ENCODE measurements at regions not wholly inside any gene's neighbourhood (a gene's known extent, or its start where the extent isn't known, plus 50 kb on each side); places are given as distances from the start of the nearest gene placed in this dataset.

DNA sequence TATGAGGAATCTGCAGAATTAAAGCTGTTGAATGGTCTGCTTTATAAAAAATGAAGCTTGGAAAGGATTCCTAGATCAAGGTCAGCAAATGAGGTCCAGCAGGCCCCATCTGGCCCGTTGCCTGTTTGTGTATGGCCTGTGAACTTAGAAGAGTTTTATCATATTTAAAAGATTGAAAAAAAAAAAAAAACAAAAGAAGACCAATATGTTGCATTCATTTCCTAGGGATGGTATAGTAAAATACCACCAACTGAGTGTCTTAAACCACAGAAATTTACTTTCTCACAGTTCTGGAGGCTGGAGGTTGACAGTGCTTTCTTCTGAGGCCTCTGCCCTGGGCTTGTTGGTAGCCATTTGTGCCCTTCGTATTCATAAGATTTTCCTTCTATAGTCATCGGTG is 109.2 kb downstream of the PPP1R3A start:
- ChIA-PET CTCF (interaction anchor here (1.5 kb wide), 1 partner anchor 46 kb away, joined by 3 read pairs; no protein-coding TSS in a partner anchor), POLR2A (no interaction called here)
- TF ChIP-seq, protein P1, sequence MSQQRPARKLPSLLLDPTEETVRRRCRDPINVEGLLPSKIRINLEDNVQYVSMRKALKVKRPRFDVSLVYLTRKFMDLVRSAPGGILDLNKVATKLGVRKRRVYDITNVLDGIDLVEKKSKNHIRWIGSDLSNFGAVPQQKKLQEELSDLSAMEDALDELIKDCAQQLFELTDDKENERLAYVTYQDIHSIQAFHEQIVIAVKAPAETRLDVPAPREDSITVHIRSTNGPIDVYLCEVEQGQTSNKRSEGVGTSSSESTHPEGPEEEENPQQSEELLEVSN (IDR thresholded peaks at IDR 0.05; ENCODE audit: borderline replicate concordance, low read depth): no peak
- TF ChIP-seq FOXS1 (CRISPR knock-in tag; IDR thresholded peaks at IDR 0.05) (no peak), MAZ (IDR thresholded peaks at IDR 0.05; ENCODE audit: borderline replicate concordance, low read depth, low read length) (no peak), SREBF2 (IDR thresholded peaks at IDR 0.05) (no peak), HEYL (CRISPR knock-in tag; IDR thresholded peaks at IDR 0.05) (no peak), RCOR1 (IDR thresholded peaks at IDR 0.05; ENCODE audit: low read depth, low read length) (no peak), EHMT2 (IDR thresholded peaks at IDR 0.05; ENCODE audit: low read depth) (no peak), CHD2 (IDR thresholded peaks at IDR 0.05; ENCODE audit: low read length, partially characterized antibody) (no peak), POLR2AphosphoS2 (conservative IDR thresholded peaks at IDR 0.05; ENCODE audit: low read length) (no peak), RARB (CRISPR knock-in tag; IDR thresholded peaks at IDR 0.05) (no peak), TFCP2L1 (CRISPR knock-in tag; IDR thresholded peaks at IDR 0.05) (no peak), BHLHE40 (IDR thresholded peaks at IDR 0.05; ENCODE audit: low read depth, low read length) (no peak), SMC3 (IDR thresholded peaks at IDR 0.05) (no peak), KDM1A (IDR thresholded peaks at IDR 0.05; ENCODE audit: low read depth) (no peak), HOXB5 (CRISPR knock-in tag; IDR thresholded peaks at IDR 0.05) (no peak)
- TF ChIP-seq, protein P2, sequence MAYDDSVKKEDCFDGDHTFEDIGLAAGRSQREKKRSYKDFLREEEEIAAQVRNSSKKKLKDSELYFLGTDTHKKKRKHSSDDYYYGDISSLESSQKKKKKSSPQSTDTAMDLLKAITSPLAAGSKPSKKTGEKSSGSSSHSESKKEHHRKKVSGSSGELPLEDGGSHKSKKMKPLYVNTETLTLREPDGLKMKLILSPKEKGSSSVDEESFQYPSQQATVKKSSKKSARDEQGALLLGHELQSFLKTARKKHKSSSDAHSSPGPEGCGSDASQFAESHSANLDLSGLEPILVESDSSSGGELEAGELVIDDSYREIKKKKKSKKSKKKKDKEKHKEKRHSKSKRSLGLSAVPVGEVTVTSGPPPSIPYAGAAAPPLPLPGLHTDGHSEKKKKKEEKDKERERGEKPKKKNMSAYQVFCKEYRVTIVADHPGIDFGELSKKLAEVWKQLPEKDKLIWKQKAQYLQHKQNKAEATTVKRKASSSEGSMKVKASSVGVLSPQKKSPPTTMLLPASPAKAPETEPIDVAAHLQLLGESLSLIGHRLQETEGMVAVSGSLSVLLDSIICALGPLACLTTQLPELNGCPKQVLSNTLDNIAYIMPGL (CRISPR knock-in tag; IDR thresholded peaks at IDR 0.05; ENCODE audit: borderline replicate concordance): no peak
- TF ChIP-seq, protein P3, sequence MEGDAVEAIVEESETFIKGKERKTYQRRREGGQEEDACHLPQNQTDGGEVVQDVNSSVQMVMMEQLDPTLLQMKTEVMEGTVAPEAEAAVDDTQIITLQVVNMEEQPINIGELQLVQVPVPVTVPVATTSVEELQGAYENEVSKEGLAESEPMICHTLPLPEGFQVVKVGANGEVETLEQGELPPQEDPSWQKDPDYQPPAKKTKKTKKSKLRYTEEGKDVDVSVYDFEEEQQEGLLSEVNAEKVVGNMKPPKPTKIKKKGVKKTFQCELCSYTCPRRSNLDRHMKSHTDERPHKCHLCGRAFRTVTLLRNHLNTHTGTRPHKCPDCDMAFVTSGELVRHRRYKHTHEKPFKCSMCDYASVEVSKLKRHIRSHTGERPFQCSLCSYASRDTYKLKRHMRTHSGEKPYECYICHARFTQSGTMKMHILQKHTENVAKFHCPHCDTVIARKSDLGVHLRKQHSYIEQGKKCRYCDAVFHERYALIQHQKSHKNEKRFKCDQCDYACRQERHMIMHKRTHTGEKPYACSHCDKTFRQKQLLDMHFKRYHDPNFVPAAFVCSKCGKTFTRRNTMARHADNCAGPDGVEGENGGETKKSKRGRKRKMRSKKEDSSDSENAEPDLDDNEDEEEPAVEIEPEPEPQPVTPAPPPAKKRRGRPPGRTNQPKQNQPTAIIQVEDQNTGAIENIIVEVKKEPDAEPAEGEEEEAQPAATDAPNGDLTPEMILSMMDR (IDR thresholded peaks at IDR 0.05): no peak
- TF ChIP-seq, protein P4, sequence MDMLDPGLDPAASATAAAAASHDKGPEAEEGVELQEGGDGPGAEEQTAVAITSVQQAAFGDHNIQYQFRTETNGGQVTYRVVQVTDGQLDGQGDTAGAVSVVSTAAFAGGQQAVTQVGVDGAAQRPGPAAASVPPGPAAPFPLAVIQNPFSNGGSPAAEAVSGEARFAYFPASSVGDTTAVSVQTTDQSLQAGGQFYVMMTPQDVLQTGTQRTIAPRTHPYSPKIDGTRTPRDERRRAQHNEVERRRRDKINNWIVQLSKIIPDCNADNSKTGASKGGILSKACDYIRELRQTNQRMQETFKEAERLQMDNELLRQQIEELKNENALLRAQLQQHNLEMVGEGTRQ (IDR thresholded peaks at IDR 0.05): no peak
- TF ChIP-seq, protein P5, sequence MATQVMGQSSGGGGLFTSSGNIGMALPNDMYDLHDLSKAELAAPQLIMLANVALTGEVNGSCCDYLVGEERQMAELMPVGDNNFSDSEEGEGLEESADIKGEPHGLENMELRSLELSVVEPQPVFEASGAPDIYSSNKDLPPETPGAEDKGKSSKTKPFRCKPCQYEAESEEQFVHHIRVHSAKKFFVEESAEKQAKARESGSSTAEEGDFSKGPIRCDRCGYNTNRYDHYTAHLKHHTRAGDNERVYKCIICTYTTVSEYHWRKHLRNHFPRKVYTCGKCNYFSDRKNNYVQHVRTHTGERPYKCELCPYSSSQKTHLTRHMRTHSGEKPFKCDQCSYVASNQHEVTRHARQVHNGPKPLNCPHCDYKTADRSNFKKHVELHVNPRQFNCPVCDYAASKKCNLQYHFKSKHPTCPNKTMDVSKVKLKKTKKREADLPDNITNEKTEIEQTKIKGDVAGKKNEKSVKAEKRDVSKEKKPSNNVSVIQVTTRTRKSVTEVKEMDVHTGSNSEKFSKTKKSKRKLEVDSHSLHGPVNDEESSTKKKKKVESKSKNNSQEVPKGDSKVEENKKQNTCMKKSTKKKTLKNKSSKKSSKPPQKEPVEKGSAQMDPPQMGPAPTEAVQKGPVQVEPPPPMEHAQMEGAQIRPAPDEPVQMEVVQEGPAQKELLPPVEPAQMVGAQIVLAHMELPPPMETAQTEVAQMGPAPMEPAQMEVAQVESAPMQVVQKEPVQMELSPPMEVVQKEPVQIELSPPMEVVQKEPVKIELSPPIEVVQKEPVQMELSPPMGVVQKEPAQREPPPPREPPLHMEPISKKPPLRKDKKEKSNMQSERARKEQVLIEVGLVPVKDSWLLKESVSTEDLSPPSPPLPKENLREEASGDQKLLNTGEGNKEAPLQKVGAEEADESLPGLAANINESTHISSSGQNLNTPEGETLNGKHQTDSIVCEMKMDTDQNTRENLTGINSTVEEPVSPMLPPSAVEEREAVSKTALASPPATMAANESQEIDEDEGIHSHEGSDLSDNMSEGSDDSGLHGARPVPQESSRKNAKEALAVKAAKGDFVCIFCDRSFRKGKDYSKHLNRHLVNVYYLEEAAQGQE (IDR thresholded peaks at IDR 0.05): no peak
- TF ChIP-seq, protein P6, sequence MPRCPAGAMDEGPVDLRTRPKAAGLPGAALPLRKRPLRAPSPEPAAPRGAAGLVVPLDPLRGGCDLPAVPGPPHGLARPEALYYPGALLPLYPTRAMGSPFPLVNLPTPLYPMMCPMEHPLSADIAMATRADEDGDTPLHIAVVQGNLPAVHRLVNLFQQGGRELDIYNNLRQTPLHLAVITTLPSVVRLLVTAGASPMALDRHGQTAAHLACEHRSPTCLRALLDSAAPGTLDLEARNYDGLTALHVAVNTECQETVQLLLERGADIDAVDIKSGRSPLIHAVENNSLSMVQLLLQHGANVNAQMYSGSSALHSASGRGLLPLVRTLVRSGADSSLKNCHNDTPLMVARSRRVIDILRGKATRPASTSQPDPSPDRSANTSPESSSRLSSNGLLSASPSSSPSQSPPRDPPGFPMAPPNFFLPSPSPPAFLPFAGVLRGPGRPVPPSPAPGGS (IDR thresholded peaks at IDR 0.05): no peak
- DNase-seq (ENCODE audit: low read depth in 1 of 2, low spot score in 1 of 2): no peak
- ATAC-seq: no peak
- H3K4me2 ChIP-seq: no peak overlapping the region
- no peak overlapping the region for H3K4me3 ChIP-seq
- 17% methylated on average over 3 of the region's 3 CpGs for WGBS (ENCODE audit: missing lambda C conversion rate)
- no peak for FAIRE-seq
- no peaks in the 10 kb centered on the region for H3K4me1 ChIP-seq
- no peak overlapping the region for H3K27ac ChIP-seq
- no peaks in the 10 kb centered on the region for H3K9me3 ChIP-seq

Data from A549 (cell line).